ENCODE measurements at regions not wholly inside any gene's neighbourhood (a gene's known extent, or its start where the extent isn't known, plus 50 kb on each side); places are given as distances from the start of the nearest gene placed in this dataset.

DNA sequence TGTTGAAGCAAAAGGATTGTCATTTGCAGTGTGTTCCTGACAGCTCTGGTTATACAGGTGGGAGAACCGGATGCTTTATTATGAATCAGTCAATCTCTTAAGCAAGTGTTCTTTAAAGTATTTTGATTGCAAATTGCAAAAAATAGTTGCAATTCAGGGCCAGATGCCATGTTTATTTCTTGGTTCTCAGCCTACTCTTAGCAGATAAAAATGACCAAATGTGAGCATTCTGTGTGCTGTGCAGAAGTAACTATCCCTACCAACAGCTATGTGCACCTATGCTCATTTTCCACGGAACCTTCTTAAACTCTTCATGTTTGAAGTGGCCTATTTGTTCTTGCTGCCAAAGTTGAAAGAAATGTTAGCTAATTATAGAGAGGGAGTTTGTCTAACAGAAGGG is 262.3 kb upstream of the RASGRP1 start:
- TF ChIP-seq, protein P1, sequence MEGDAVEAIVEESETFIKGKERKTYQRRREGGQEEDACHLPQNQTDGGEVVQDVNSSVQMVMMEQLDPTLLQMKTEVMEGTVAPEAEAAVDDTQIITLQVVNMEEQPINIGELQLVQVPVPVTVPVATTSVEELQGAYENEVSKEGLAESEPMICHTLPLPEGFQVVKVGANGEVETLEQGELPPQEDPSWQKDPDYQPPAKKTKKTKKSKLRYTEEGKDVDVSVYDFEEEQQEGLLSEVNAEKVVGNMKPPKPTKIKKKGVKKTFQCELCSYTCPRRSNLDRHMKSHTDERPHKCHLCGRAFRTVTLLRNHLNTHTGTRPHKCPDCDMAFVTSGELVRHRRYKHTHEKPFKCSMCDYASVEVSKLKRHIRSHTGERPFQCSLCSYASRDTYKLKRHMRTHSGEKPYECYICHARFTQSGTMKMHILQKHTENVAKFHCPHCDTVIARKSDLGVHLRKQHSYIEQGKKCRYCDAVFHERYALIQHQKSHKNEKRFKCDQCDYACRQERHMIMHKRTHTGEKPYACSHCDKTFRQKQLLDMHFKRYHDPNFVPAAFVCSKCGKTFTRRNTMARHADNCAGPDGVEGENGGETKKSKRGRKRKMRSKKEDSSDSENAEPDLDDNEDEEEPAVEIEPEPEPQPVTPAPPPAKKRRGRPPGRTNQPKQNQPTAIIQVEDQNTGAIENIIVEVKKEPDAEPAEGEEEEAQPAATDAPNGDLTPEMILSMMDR (IDR thresholded peaks at IDR 0.05): no peak
- TF ChIP-seq, protein P2, sequence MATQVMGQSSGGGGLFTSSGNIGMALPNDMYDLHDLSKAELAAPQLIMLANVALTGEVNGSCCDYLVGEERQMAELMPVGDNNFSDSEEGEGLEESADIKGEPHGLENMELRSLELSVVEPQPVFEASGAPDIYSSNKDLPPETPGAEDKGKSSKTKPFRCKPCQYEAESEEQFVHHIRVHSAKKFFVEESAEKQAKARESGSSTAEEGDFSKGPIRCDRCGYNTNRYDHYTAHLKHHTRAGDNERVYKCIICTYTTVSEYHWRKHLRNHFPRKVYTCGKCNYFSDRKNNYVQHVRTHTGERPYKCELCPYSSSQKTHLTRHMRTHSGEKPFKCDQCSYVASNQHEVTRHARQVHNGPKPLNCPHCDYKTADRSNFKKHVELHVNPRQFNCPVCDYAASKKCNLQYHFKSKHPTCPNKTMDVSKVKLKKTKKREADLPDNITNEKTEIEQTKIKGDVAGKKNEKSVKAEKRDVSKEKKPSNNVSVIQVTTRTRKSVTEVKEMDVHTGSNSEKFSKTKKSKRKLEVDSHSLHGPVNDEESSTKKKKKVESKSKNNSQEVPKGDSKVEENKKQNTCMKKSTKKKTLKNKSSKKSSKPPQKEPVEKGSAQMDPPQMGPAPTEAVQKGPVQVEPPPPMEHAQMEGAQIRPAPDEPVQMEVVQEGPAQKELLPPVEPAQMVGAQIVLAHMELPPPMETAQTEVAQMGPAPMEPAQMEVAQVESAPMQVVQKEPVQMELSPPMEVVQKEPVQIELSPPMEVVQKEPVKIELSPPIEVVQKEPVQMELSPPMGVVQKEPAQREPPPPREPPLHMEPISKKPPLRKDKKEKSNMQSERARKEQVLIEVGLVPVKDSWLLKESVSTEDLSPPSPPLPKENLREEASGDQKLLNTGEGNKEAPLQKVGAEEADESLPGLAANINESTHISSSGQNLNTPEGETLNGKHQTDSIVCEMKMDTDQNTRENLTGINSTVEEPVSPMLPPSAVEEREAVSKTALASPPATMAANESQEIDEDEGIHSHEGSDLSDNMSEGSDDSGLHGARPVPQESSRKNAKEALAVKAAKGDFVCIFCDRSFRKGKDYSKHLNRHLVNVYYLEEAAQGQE (IDR thresholded peaks at IDR 0.05; ENCODE audit: insufficient read depth in 1 of 2, low read depth in 2 of 2, low read length in 1 of 2): no peak
- TF ChIP-seq POLR2AphosphoS5 (IDR thresholded peaks at IDR 0.05; ENCODE audit: low read depth, low read length) (no peak), SIN3A (IDR thresholded peaks at IDR 0.05; ENCODE audit: borderline replicate concordance, insufficient read depth, low read depth, low read length) (no peak), TCF7L2 (IDR thresholded peaks at IDR 0.05; ENCODE audit: low read depth, low read length) (no peak)

Measured in Panc1 (cell line).